Fibroblast of skin of back (primary cell): ENCODE measurements at regions not wholly inside any gene's neighbourhood (a gene's known extent, or its start where the extent isn't known, plus 50 kb on each side); places are given as distances from the start of the nearest gene placed in this dataset.
A peak's percentile ranks its signal among the peaks of the same experiment; 100 is the strongest.

Experiments used
- DNase-seq: peaks from one replicate; pipeline ENCODE4 v3.0.0-alpha.2; 2013

GRCh38 chr2:100742277-100743254 is 77.4 kb upstream of the NPAS2 start:
- DNase-seq: peak; percentile 99

GRCh38 chr2:100743741-100744140 is 76.2 kb upstream of the NPAS2 start:
- DNase-seq: peak; percentile 48

- no peak for DNase-seq
Measured at GRCh38 chr2:100744184-100744583, 75.8 kb upstream of the NPAS2 start.

- peak; percentile 47 for DNase-seq
Measured at GRCh38 chr2:100744589-100744988, 75.3 kb upstream of the NPAS2 start.

- DNase-seq: no peak
Measured at GRCh38 chr2:100745604-100746003, 74.3 kb upstream of the NPAS2 start.

GRCh38 chr2:100747551-100747950 is 72.4 kb upstream of the NPAS2 start:
- DNase-seq: peak; percentile 43

- DNase-seq: no peak
Measured at GRCh38 chr2:100747996-100748615, 71.8 kb upstream of the NPAS2 start.

GRCh38 chr2:100748673-100749072 is 71.3 kb upstream of the NPAS2 start:
- DNase-seq: no peak

GRCh38 chr2:100749771-100750542 is 70.0 kb upstream of the NPAS2 start:
- DNase-seq: no peak

GRCh38 chr2:100751871-100752625 is 67.9 kb upstream of the NPAS2 start:
- DNase-seq: peak; percentile 34

GRCh38 chr2:100752628-100753333 is 67.2 kb upstream of the NPAS2 start:
- peak; percentile 92 for DNase-seq

GRCh38 chr2:100753444-100753843 is 66.5 kb upstream of the NPAS2 start:
- no peak for DNase-seq

GRCh38 chr2:100753881-100754280 is 66.1 kb upstream of the NPAS2 start:
- no peak for DNase-seq

GRCh38 chr2:100754951-100755350 is 65.0 kb upstream of the NPAS2 start:
- DNase-seq: no peak

- DNase-seq: peak; percentile 46
Measured at GRCh38 chr2:100755441-100755840, 64.5 kb upstream of the NPAS2 start.

- peak; percentile 49 for DNase-seq
Measured at GRCh38 chr2:100756704-100757103, 63.2 kb upstream of the NPAS2 start.

GRCh38 chr2:100757621-100758394 is 62.1 kb upstream of the NPAS2 start:
- DNase-seq: peak; percentile 90

GRCh38 chr2:100759901-100760300 is 60.0 kb upstream of the NPAS2 start:
- DNase-seq: no peak

- DNase-seq: no peak
Measured at GRCh38 chr2:100761365-100761764, 58.6 kb upstream of the NPAS2 start.

- DNase-seq: no peak
Measured at GRCh38 chr2:100764430-100764829, 55.5 kb upstream of the NPAS2 start.

GRCh38 chr2:100765481-100765880 is 54.5 kb upstream of the NPAS2 start:
- DNase-seq: no peak
